CD14-positive monocyte (primary cell): ENCODE measurements at regions not wholly inside any gene's neighbourhood (a gene's known extent, or its start where the extent isn't known, plus 50 kb on each side); places are given as distances from the start of the nearest gene placed in this dataset.

Source experiments
- DNase-seq, 3 donors: peaks; one replicate each; pipeline ENCODE4 v3.0.0-alpha.2; 2011 to 2022
- H2AFZ ChIP-seq: 2 replicates; pipeline ENCODE4 v1.6.0; 2012; ENCODE audit warnings: mild to moderate bottlenecking, low read depth, low read length, inconsistent platforms; ENCODE audit not compliant: insufficient read depth, poor library complexity, severe bottlenecking
- H3K27ac ChIP-seq, 2 donors: 1 replicate in 1 of 2; 2 replicates in 1 of 2; pipeline ENCODE4 v1.5.1; 2012 to 2013; ENCODE audit warnings: low read length in 2 of 2, control low read depth in 1 of 2, inconsistent platforms in 1 of 2, low read depth in 1 of 2, mild to moderate bottlenecking in 1 of 2
- H3K27me3 ChIP-seq, 2 donors: one replicate each; pipeline versions ENCODE4 v1.6.0 to v1.6.1; 2011 to 2013; ENCODE audit warnings: low read length in 2 of 2; ENCODE audit not compliant: control insufficient read depth in 2 of 2, insufficient read depth in 2 of 2
- H3K36me3 ChIP-seq, 2 donors: replicated peaks in 1 of 2; 1 replicate in 1 of 2; 2 replicates in 1 of 2; pipeline versions ENCODE4 v1.5.1 to v1.6.1; 2012 to 2013; ENCODE audit warnings: low read length in 2 of 2, control low read depth in 1 of 2, inconsistent platforms in 1 of 2, mild to moderate bottlenecking in 1 of 2; ENCODE audit not compliant: insufficient read depth in 2 of 2, control insufficient read depth in 1 of 2
- H3K4me1 ChIP-seq, 2 donors: 1 replicate in 1 of 2; 2 replicates in 1 of 2; pipeline versions ENCODE4 v1.5.1 to v1.6.1; 2012 to 2013; ENCODE audit warnings: low read length in 2 of 2, control low read depth in 1 of 2, inconsistent platforms in 1 of 2, mild to moderate bottlenecking in 1 of 2, moderate library complexity in 1 of 2; ENCODE audit not compliant: insufficient read depth in 2 of 2, control insufficient read depth in 1 of 2
- H3K4me2 ChIP-seq: replicated peaks from 2 replicates; pipeline ENCODE3; 2012; ENCODE audit warnings: low read length, moderate library complexity, mild to moderate bottlenecking; ENCODE audit not compliant: poor library complexity, severe bottlenecking; ENCODE audit errors: extremely low read depth
- H3K4me3 ChIP-seq, 3 experiments: fragments of 200-600 bp in 1 of 3; sonication (generic) in 1 of 3; replicated peaks in 1 of 3; 1 replicate in 2 of 3; 2 replicates in 1 of 3; pipeline ENCODE4 v1.5.1; 2011 to 2013; ENCODE audit warnings: low read length in 3 of 3, mild to moderate bottlenecking in 3 of 3, control low read depth in 2 of 3, low read depth in 2 of 3, inconsistent platforms in 1 of 3, moderate library complexity in 1 of 3
- H3K79me2 ChIP-seq: 2 replicates; pipeline ENCODE4 v1.6.0; 2012; ENCODE audit warnings: mild to moderate bottlenecking, control low read depth, inconsistent platforms, low read length, moderate library complexity; ENCODE audit not compliant: insufficient read depth
- H3K9ac ChIP-seq: 2 replicates; pipeline ENCODE4 v1.6.0; 2017; ENCODE audit warnings: low read length, mild to moderate bottlenecking; ENCODE audit not compliant: insufficient read depth, poor library complexity, severe bottlenecking
- H3K9me3 ChIP-seq, 2 donors: replicated peaks in 1 of 2; 1 replicate in 1 of 2; 2 replicates in 1 of 2; pipeline versions ENCODE4 v1.5.1 to v1.6.1; 2012 to 2013; ENCODE audit warnings: low read length in 2 of 2, control low read depth in 1 of 2; ENCODE audit not compliant: control insufficient read depth in 1 of 2, insufficient read depth in 1 of 2
- H4K20me1 ChIP-seq: 2 replicates; pipeline ENCODE4 v1.6.0; 2012; ENCODE audit warnings: mild to moderate bottlenecking, low read length, control low read depth, moderate library complexity; ENCODE audit not compliant: insufficient read depth
- H3K27ac Mint-ChIP-seq, 7 donors: one replicate each; pipeline ENCODE4 v1.8.0; 2020; ENCODE audit warnings: mild to moderate bottlenecking in 7 of 7, mixed read lengths in 7 of 7, moderate library complexity in 6 of 7, inconsistent platforms in 2 of 7
- H3K27me3 Mint-ChIP-seq, 3 donors: one replicate each; pipeline ENCODE4 v1.8.0; 2021 to 2022; ENCODE audit warnings: low read depth in 3 of 3, mild to moderate bottlenecking in 3 of 3, mixed read lengths in 3 of 3, moderate library complexity in 3 of 3, inconsistent platforms in 1 of 3
- H3K36me3 Mint-ChIP-seq, 2 donors: one replicate each; pipeline ENCODE4 v1.8.0; 2020; ENCODE audit warnings: mixed read lengths in 2 of 2, inconsistent platforms in 1 of 2, mild to moderate bottlenecking in 1 of 2
- H3K4me1 Mint-ChIP-seq: one replicate; pipeline ENCODE4 v1.8.0; 2020; ENCODE audit warnings: mild to moderate bottlenecking, mixed read lengths
- H3K4me3 Mint-ChIP-seq, 2 donors: one replicate each; pipeline ENCODE4 v1.8.0; 2020; ENCODE audit warnings: mild to moderate bottlenecking in 2 of 2, mixed read lengths in 2 of 2, moderate library complexity in 1 of 2
- H3K9me3 Mint-ChIP-seq, 7 donors: one replicate each; pipeline ENCODE4 v1.8.0; 2020 to 2022; ENCODE audit warnings: mixed read lengths in 7 of 7, mild to moderate bottlenecking in 6 of 7, moderate library complexity in 6 of 7, inconsistent platforms in 2 of 7
- CTCF ChIP-seq: fragments of 200-600 bp; IDR thresholded peaks from one replicate; pipeline ENCODE4 v1.8.0; 2022; ENCODE audit warnings: antibody characterized with exemption, mild to moderate bottlenecking
- WGBS: methylation state at CpG from one replicate; pipeline ENCODE4 v1.1.5; 2013; ENCODE audit warnings: missing lambda C conversion rate; ENCODE audit not compliant: insufficient coverage; 5-methylcytosine and 5-hydroxymethylcytosine counted together
- intact Hi-C, 2 donors: fragments of 100-400 bp; cut with micrococcal nuclease; formaldehyde crosslinking; loops; one replicate each; pipeline versions ENCODE4 v1.15.0 to v1.15.1; 2023

- Histone ChIP-seq H3K4me1 (no peaks in the 10 kb centered on the region), H3K27ac (no peak overlapping the region), H3K79me2 (no peaks in the 10 kb centered on the region), H4K20me1 (no peaks in the 10 kb centered on the region), H3K4me3 (no peak overlapping the region), H3K36me3 (no peaks in the 10 kb centered on the region), H3K27me3 (no peaks in the 10 kb centered on the region), H3K9ac (no peak overlapping the region), H3K9me3 (peaks cover 4 to 6% of the 10 kb centered on the region in 2 donors), H2AFZ (no peak overlapping the region), H3K4me2 (no peak overlapping the region)
- Mint-ChIP-seq H3K36me3 (no peaks in the 10 kb centered on the region), H3K4me1 (no peaks in the 10 kb centered on the region), H3K27ac (no peak overlapping the region), H3K4me3 (no peak overlapping the region), H3K9me3 (peaks cover 2 to 23% (median 9%) of the 10 kb centered on the region in 7 donors), H3K27me3 (peaks cover 0 to 2% (median 0%) of the 10 kb centered on the region in 3 donors)
- TF ChIP-seq CTCF: no peak
- DNase-seq: no peak
- intact Hi-C loops: no loop called here
- 94% methylated on average over 7 of the region's 12 CpGs for WGBS
These were observed 403.1 kb downstream of the TLE4 start for GRCh38 chr9:79974806-79975422.

GRCh38 chr9:79973627-79974026, 401.9 kb downstream of the TLE4 start:
- intact Hi-C loops: no loop called here
- H3K4me1 Mint-ChIP-seq: no peaks in the 10 kb centered on the region
- no peaks in the 10 kb centered on the region for H3K79me2 ChIP-seq

More at GRCh38 chr9:79973627-79974026, 401.9 kb downstream of the TLE4 start:
- Mint-ChIP-seq H3K4me3 (no peak overlapping the region), H3K36me3 (no peaks in the 10 kb centered on the region), H3K27ac (no peak overlapping the region), H3K9me3 (peaks cover 2 to 26% (median 9%) of the 10 kb centered on the region in 7 donors), H3K27me3 (peaks cover 0 to 2% (median 0%) of the 10 kb centered on the region in 3 donors)
- no peak for TF ChIP-seq CTCF
- H3K4me3 ChIP-seq: no peak overlapping the region
- WGBS: 80% methylated on average over 3 of the region's 3 CpGs
- H3K4me2 ChIP-seq: no peak overlapping the region
- H3K9me3 ChIP-seq: peaks cover 4 to 6% of the 10 kb centered on the region in 2 donors
- no peak for DNase-seq
- H2AFZ ChIP-seq: no peak overlapping the region
- no peaks in the 10 kb centered on the region for H3K4me1 ChIP-seq
- no peaks in the 10 kb centered on the region for H4K20me1 ChIP-seq
- H3K36me3 ChIP-seq: no peaks in the 10 kb centered on the region
- no peak overlapping the region for H3K27ac ChIP-seq
- no peak overlapping the region for H3K9ac ChIP-seq
- no peaks in the 10 kb centered on the region for H3K27me3 ChIP-seq
